ENCODE measurements at regions not wholly inside any gene's neighbourhood (a gene's known extent, or its start where the extent isn't known, plus 50 kb on each side); places are given as distances from the start of the nearest gene placed in this dataset.

DNA sequence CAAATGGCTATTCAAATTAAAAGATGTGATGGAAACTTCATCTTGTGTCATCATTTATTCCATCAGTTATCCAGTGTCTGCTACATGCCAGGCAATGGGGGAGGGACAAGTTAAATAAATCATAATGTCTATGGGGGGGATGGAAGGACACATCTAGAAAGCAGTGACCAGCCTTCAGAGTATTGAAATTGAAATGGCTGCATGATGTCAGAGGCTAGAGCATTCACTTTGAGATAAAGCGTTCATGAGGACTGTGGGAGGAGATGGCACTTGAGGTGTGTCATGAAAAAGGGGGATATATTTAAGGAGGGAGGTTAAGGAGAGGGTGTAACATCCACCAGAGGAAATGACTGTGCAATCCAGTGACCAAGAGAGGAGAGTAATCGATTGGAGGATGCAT is 50.6 kb downstream of the SLIT2 start:
- Histone ChIP-seq H3K27me3 (ENCODE audit: low read length) (no peaks in the 10 kb centered on the region), H4K20me1 (ENCODE audit: insufficient read depth, low read depth, low read length) (no peaks in the 10 kb centered on the region), H3K27ac (ENCODE audit: low read length) (no peak overlapping the region), H2AFZ (ENCODE audit: low read length) (no peak overlapping the region), H3K9me2 (replicated peaks; ENCODE audit: insufficient read depth, low read length) (no peaks in the 10 kb centered on the region), H3K9ac (ENCODE audit: low read length) (no peak overlapping the region), H3K79me2 (ENCODE audit: low read length) (no peaks in the 10 kb centered on the region), H3K4me2 (ENCODE audit: low read depth, low read length, poor library complexity, severe bottlenecking) (no peak overlapping the region), H3K4me3 (ENCODE audit: low read length) (no peak overlapping the region), H3K36me3 (ENCODE audit: insufficient read depth, low read length) (no peaks in the 10 kb centered on the region), H3K4me1 (ENCODE audit: low read length) (no peaks in the 10 kb centered on the region), H3K9me3 (ENCODE audit: low read length) (no peaks in the 10 kb centered on the region)
- no peak for DNase-seq

DNA sequence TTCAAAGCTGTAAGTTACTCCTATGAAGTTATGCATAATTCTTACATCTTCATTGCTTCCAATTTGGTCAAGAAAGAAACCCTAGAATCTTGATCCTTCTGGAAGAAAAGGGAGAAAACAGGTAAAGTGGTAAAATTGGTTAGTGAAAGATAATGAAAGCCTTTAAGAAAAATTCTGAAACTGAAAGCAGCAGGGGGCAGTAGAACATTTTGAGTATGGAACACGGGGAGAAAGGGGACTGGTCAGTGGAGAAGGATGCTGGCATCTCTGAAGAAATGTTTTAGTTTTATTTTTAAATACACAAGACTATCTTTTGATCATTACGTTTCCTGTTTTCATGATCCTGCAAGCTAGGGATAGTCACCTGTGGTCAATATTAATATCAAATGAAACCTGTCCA is 54.3 kb downstream of the SLIT2 start:
- Histone ChIP-seq H3K4me3 (ENCODE audit: low read length) (no peak overlapping the region), H3K79me2 (ENCODE audit: low read length) (no peaks in the 10 kb centered on the region), H3K4me1 (ENCODE audit: low read length) (no peaks in the 10 kb centered on the region), H2AFZ (ENCODE audit: low read length) (no peak overlapping the region), H3K27ac (ENCODE audit: low read length) (no peak overlapping the region), H4K20me1 (ENCODE audit: insufficient read depth, low read depth, low read length) (no peaks in the 10 kb centered on the region), H3K9me3 (ENCODE audit: low read length) (no peaks in the 10 kb centered on the region), H3K27me3 (ENCODE audit: low read length) (no peaks in the 10 kb centered on the region), H3K9me2 (replicated peaks; ENCODE audit: insufficient read depth, low read length) (no peaks in the 10 kb centered on the region), H3K36me3 (ENCODE audit: insufficient read depth, low read length) (no peaks in the 10 kb centered on the region), H3K9ac (ENCODE audit: low read length) (no peak overlapping the region), H3K4me2 (ENCODE audit: low read depth, low read length, poor library complexity, severe bottlenecking) (no peak overlapping the region)
- DNase-seq: peak; percentile 42

DNA sequence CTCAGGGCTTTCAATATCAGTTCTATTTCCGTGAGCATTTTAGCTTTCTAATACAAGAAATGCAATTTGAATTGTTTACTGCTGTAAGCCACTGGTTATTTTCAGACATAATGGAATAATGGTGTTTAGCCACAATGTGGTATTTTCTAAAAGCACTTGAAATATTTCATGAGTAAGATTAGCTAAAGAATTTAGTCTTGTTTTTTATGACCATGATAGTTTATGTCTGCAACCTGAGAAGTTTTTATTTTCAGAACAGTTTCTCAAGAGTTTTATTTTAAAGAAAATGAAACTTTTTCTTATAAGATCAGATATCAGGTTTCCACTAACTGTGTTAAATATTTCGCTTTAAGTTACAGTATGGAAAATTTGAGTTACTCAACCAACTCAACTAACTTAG is 60.2 kb downstream of the SLIT2 start:
- no peaks in the 10 kb centered on the region for H3K4me1 ChIP-seq (ENCODE audit: low read length)
- H3K36me3 ChIP-seq (ENCODE audit: insufficient read depth, low read length): no peaks in the 10 kb centered on the region
- no peak overlapping the region for H3K4me3 ChIP-seq (ENCODE audit: low read length)
- no peak for DNase-seq
- no peaks in the 10 kb centered on the region for H3K9me3 ChIP-seq (ENCODE audit: low read length)
- no peak overlapping the region for H3K27ac ChIP-seq (ENCODE audit: low read length)
- H3K9ac ChIP-seq (ENCODE audit: low read length): no peak overlapping the region
- no peaks in the 10 kb centered on the region for H3K79me2 ChIP-seq (ENCODE audit: low read length)
- H4K20me1 ChIP-seq (ENCODE audit: insufficient read depth, low read depth, low read length): no peaks in the 10 kb centered on the region
- no peak overlapping the region for H2AFZ ChIP-seq (ENCODE audit: low read length)
- H3K9me2 ChIP-seq (replicated peaks; ENCODE audit: insufficient read depth, low read length): no peaks in the 10 kb centered on the region
- H3K27me3 ChIP-seq (ENCODE audit: low read length): no peaks in the 10 kb centered on the region
- no peak overlapping the region for H3K4me2 ChIP-seq (ENCODE audit: low read depth, low read length, poor library complexity, severe bottlenecking)

DNA sequence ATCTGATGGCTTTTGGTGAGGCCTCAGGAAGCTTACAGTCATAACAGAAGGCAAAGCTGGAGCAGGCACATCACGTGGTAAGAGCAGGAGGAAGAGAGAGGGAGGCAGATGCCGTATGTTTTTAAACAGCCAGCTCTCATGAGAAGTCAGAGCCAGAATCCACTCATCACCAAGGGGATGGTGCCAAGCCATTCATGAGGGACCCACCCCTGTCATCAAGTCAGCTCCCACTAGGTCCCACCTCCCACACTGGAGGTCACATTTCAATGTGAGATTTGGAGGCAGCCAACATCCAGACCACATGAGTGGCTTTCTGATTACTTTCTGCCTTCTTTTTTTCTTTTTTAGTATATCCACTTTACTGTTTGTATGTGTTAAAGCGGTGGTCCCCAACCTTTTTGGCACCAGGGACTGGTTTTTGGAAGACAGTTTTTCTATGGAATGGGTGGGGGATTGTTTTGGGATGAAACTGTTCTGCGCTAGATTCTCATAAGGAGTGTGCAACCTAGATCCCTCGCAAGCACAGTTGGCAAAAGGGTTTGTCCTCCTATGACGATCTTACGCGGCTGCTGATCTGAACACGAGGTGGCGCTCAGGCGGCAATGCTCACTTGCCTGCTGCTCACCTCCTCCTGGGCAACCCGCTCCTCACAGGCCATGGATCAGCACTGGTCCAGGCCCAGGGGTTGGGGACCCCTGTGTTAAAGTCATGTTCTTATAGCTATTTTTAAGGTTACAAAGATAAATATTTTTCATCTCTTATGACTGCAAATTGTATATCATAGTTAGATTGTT is 61.7 kb downstream of the SLIT2 start:
- H3K27me3 ChIP-seq (ENCODE audit: low read length): no peaks in the 10 kb centered on the region
- H3K27ac ChIP-seq (ENCODE audit: low read length): no peak overlapping the region
- H2AFZ ChIP-seq (ENCODE audit: low read length): peak overlapping the region; percentile 14; the same call in 1 of the 2 replicates
- H3K4me1 ChIP-seq (ENCODE audit: low read length): peaks cover 7% of the 10 kb centered on the region
- DNase-seq: peak; percentile 81
- no peak overlapping the region for H3K4me2 ChIP-seq (ENCODE audit: low read depth, low read length, poor library complexity, severe bottlenecking)
- H3K36me3 ChIP-seq (ENCODE audit: insufficient read depth, low read length): no peaks in the 10 kb centered on the region
- H3K79me2 ChIP-seq (ENCODE audit: low read length): no peaks in the 10 kb centered on the region
- H3K9me3 ChIP-seq (ENCODE audit: low read length): no peaks in the 10 kb centered on the region
- H3K4me3 ChIP-seq (ENCODE audit: low read length): no peak overlapping the region
- H3K9me2 ChIP-seq (replicated peaks; ENCODE audit: insufficient read depth, low read length): no peaks in the 10 kb centered on the region
- H4K20me1 ChIP-seq (ENCODE audit: insufficient read depth, low read depth, low read length): no peaks in the 10 kb centered on the region
- H3K9ac ChIP-seq (ENCODE audit: low read length): no peak overlapping the region

DNA sequence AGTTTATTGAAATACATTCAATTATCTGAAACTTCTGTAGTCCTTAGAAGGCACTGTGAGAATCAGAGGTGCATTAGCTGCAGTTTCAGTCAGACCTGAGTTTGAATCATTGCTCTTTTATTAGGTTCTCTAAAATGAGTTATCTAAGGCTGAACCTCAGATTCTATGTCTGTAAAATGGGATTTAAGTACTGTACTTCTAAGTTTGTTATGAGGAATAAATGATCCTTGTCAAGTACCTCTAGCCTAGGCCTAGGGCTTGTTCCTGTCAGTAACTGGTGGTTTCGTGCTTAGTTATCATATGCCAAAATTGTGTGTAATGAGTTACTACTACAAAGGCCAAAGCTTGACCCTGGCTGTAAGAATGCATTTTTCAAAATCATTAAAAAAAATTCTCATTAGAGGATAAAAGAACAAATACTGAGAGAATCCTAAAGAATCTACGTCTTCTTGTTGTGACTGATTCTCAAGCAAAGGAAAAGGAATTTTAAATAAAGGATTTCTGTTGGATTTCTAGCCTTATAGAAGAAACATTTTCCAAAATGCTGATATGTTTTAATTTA is 65.8 kb downstream of the SLIT2 start:
- Histone ChIP-seq H3K9me2 (replicated peaks; ENCODE audit: insufficient read depth, low read length) (no peaks in the 10 kb centered on the region), H3K4me2 (ENCODE audit: low read depth, low read length, poor library complexity, severe bottlenecking) (no peak overlapping the region), H2AFZ (ENCODE audit: low read length) (no peak overlapping the region), H3K79me2 (ENCODE audit: low read length) (no peaks in the 10 kb centered on the region), H3K27ac (ENCODE audit: low read length) (no peak overlapping the region), H4K20me1 (ENCODE audit: insufficient read depth, low read depth, low read length) (no peaks in the 10 kb centered on the region), H3K9me3 (ENCODE audit: low read length) (no peaks in the 10 kb centered on the region), H3K4me1 (ENCODE audit: low read length) (peaks cover 10% of the 10 kb centered on the region), H3K4me3 (ENCODE audit: low read length) (no peak overlapping the region), H3K27me3 (ENCODE audit: low read length) (no peaks in the 10 kb centered on the region), H3K36me3 (ENCODE audit: insufficient read depth, low read length) (no peaks in the 10 kb centered on the region), H3K9ac (ENCODE audit: low read length) (no peak overlapping the region)
- no peak for DNase-seq

DNA sequence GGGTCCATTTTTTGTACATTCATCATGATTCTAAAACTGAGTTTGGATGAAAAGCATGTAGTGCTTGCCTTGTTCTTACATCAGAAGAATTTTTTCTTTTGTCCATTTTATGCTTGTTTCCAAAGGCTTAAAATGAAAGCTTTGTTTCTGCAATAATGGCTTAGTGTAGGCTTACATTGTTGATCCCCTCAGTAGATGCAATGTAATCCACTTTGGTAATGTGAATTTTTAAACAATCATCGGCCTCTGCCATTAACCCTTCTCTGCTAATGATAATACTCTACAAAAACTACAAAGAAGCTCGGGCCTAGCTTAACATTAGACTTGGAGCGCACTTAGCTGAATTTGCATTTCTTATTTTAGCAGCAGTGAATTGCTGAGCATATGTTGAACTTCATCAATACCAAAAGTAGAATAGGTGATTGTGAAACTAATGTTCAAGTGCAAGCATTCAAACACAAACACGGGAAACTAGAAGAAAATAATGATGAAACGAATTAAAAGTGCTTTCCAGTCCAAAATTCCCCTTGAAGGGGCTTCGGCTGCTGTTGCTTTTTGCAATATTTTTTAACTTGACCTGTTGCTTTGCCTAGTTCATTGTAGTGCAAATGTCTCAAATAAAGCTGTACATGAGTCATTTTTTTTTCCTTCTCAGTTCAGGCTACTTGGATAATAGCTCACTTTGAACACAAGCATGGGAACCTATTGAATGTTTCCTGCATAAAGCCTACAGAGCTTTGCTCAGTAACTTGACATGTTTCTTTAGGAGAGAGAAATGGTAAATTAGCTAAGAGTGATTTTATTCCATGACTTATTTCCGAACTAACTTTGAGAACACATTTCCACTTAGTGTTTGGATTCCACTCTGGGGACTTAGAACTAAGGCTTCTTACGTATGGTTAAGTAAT is 66.5 kb downstream of the SLIT2 start:
- Histone ChIP-seq H3K36me3 (ENCODE audit: insufficient read depth, low read length) (no peaks in the 10 kb centered on the region), H3K4me3 (ENCODE audit: low read length) (no peak overlapping the region), H3K9me3 (ENCODE audit: low read length) (no peaks in the 10 kb centered on the region), H3K4me2 (ENCODE audit: low read depth, low read length, poor library complexity, severe bottlenecking) (peak overlapping the region; percentile 0), H2AFZ (ENCODE audit: low read length) (no peak overlapping the region), H3K79me2 (ENCODE audit: low read length) (no peaks in the 10 kb centered on the region), H3K4me1 (ENCODE audit: low read length) (peaks cover 10% of the 10 kb centered on the region), H3K27me3 (ENCODE audit: low read length) (no peaks in the 10 kb centered on the region), H4K20me1 (ENCODE audit: insufficient read depth, low read depth, low read length) (no peaks in the 10 kb centered on the region), H3K9me2 (replicated peaks; ENCODE audit: insufficient read depth, low read length) (no peaks in the 10 kb centered on the region), H3K27ac (ENCODE audit: low read length) (no peak overlapping the region), H3K9ac (ENCODE audit: low read length) (no peak overlapping the region)
- DNase-seq: no peak

DNA sequence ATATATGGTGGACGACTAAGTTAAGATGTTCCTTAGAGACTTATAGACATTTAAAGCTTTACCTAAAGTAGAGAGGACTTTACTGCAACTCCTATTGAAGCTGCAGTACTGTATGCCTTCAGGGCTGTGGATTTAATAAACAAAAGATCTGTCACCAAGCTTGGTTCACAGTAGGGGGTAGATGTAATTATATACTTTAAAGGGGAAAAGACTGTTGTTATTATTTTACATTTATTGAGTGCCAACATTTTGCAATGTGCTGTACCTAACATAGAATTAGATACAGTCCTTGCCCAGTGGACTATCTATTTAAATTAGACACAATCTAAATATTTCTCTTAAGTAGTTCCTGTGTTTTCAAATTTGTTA is 67.2 kb downstream of the SLIT2 start:
- Histone ChIP-seq H3K9me2 (replicated peaks; ENCODE audit: insufficient read depth, low read length) (no peaks in the 10 kb centered on the region), H3K9me3 (ENCODE audit: low read length) (no peaks in the 10 kb centered on the region), H4K20me1 (ENCODE audit: insufficient read depth, low read depth, low read length) (no peaks in the 10 kb centered on the region), H2AFZ (ENCODE audit: low read length) (no peak overlapping the region), H3K79me2 (ENCODE audit: low read length) (no peaks in the 10 kb centered on the region), H3K27ac (ENCODE audit: low read length) (no peak overlapping the region), H3K4me1 (ENCODE audit: low read length) (peaks cover 10% of the 10 kb centered on the region), H3K4me3 (ENCODE audit: low read length) (no peak overlapping the region), H3K36me3 (ENCODE audit: insufficient read depth, low read length) (no peaks in the 10 kb centered on the region), H3K27me3 (ENCODE audit: low read length) (no peaks in the 10 kb centered on the region), H3K9ac (ENCODE audit: low read length) (no peak overlapping the region), H3K4me2 (ENCODE audit: low read depth, low read length, poor library complexity, severe bottlenecking) (no peak overlapping the region)
- no peak for DNase-seq
